Activated naive CD8-positive, alpha-beta T cell treated with anti-CD3 and anti-CD28 coated beads, Interleukin-2, amount 10 ng/mL, durations not matched to agents 7 days and 5 days (primary cell): ENCODE measurements at regions not wholly inside any gene's neighbourhood (a gene's known extent, or its start where the extent isn't known, plus 50 kb on each side); places are given as distances from the start of the nearest gene placed in this dataset.
"Not testable (repeated sequence)": the region's sequence is repeated elsewhere in the genome, so short reads cannot be mapped to it uniquely, and the experiment has no call there.

ENCODE experiments used
- ATAC-seq: fragments of 150-1000 bp; cut with Tn5 transposase; one replicate; pipeline ENCODE4 v1.10.0; 2021; ENCODE audit warnings: low read depth, moderate library complexity
- POLR2A ChIA-PET: fragments of 350-600 bp; sonication (Branson Sonifier 250); formaldehyde crosslinking; loops from one replicate; lab custom pipeline; 2021; ENCODE audit warnings: antibody characterized with exemption; lab: Charles Lee
- DNase-seq: peaks from one replicate; pipeline ENCODE4 v3.0.0; 2021
- H3K27ac Mint-ChIP-seq: one replicate; pipeline ENCODE4 v1.8.0; 2022; ENCODE audit warnings: mild to moderate bottlenecking, mixed read lengths
- H3K27me3 Mint-ChIP-seq: one replicate; pipeline ENCODE4 v1.8.0; 2022; ENCODE audit warnings: mild to moderate bottlenecking, moderate library complexity, mixed read lengths
- H3K36me3 Mint-ChIP-seq: one replicate; pipeline ENCODE4 v1.8.0; 2021; ENCODE audit warnings: mild to moderate bottlenecking, mixed read lengths
- H3K4me1 Mint-ChIP-seq: one replicate; pipeline ENCODE4 v1.8.0; 2021; ENCODE audit warnings: mixed read lengths
- H3K4me3 Mint-ChIP-seq: one replicate; pipeline ENCODE4 v1.8.0; 2022; ENCODE audit warnings: mild to moderate bottlenecking, moderate library complexity, mixed read lengths
- H3K9me3 Mint-ChIP-seq: one replicate; pipeline ENCODE4 v1.8.0; 2021; ENCODE audit warnings: mixed read lengths

DNA sequence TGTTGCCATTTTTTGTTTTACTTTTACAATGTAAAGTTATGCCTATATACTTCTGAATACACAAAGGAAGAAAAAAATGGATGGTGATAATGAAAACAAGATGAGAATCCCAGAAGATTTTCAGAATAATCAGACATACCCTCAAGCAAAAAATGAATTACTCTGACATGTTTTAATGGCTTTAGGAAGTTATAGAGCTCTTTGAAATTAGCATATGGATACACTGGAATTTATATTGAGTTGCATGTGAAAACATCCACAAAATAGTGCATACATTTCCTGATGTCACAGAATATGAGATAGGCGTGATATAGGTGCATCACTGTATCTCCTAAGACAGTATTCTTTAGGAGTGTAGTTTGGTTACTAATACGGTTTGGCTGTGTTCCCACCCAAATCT is 351.3 kb downstream of the SLC7A11 start:
- POLR2A ChIA-PET, result no interaction called here
- Mint-ChIP-seq H3K4me1 (no peaks in the 10 kb centered on the region), H3K9me3 (peaks cover 4% of the 10 kb centered on the region), H3K4me3 (no peak overlapping the region), H3K27ac (no peak overlapping the region), H3K36me3 (no peaks in the 10 kb centered on the region), H3K27me3 (no peaks in the 10 kb centered on the region)
- no peak for ATAC-seq
- DNase-seq, result no peak

- Mint-ChIP-seq H3K36me3 (no peaks in the 10 kb centered on the region), H3K27ac (no peak overlapping the region), H3K9me3 (no peaks in the 10 kb centered on the region), H3K4me1 (no peaks in the 10 kb centered on the region), H3K27me3 (no peaks in the 10 kb centered on the region), H3K4me3 (no peak overlapping the region)
- ATAC-seq, result no peak
- DNase-seq, result no peak
- POLR2A ChIA-PET, result no interaction called here
These were observed 349.3 kb upstream of the PCDH18 start for GRCh38 chr4:137881641-137882040.

DNA sequence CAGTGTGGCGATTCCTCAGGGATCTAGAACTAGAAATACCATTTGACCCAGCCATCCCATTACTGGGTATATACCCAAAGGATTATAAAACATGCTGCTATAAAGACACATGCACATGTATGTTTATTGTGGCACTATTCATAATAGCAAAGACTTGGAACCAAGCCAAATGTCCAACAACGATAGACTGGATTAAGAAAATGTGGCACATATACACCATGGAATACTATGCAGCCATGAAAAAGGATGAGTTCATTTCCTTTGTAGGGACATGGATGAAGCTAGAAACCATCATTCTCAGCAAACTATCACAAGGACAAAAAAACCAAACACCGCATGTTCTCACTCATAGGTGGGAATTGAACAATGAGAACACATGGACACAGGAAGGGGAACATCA is 335.8 kb upstream of the PCDH18 start:
- ATAC-seq, H3K36me3 Mint-ChIP-seq, H3K27ac Mint-ChIP-seq, DNase-seq, POLR2A ChIA-PET, H3K9me3 Mint-ChIP-seq, H3K4me3 Mint-ChIP-seq, H3K4me1 Mint-ChIP-seq, H3K27me3 Mint-ChIP-seq: not testable (repeated sequence)

GRCh38 chr4:137866671-137867070 is 334.4 kb upstream of the PCDH18 start:
- POLR2A ChIA-PET, result no interaction called here
- H3K27me3 Mint-ChIP-seq, result no peaks in the 10 kb centered on the region
- no peaks in the 10 kb centered on the region for H3K9me3 Mint-ChIP-seq
- H3K36me3 Mint-ChIP-seq, result no peaks in the 10 kb centered on the region
- H3K4me1 Mint-ChIP-seq, result no peaks in the 10 kb centered on the region
- H3K4me3 Mint-ChIP-seq, result no peak overlapping the region
- no peak overlapping the region for H3K27ac Mint-ChIP-seq
- no peak for ATAC-seq
- DNase-seq, result no peak

DNA sequence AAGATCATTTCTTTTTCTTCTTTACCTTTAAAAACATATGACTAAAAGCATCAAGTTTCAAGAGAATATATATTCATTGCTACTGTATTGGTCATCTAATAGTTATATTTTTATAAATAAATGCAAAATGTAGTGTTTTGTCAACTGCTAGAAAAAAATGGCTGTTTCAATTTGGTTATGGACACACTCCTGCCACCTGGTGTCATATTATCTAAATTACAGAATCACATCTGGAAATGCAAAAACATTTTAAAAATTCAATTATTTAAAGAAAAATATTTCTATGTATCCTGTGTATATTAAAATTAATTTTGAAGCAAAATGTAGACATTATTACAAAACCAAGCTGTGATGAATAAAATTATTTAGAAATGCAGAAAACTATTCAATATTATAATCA is 329.4 kb upstream of the PCDH18 start:
- Mint-ChIP-seq H3K36me3 (no peaks in the 10 kb centered on the region), H3K27ac (no peak overlapping the region), H3K4me3 (no peak overlapping the region), H3K9me3 (no peaks in the 10 kb centered on the region), H3K4me1 (no peaks in the 10 kb centered on the region), H3K27me3 (no peaks in the 10 kb centered on the region)
- ATAC-seq, result no peak
- POLR2A ChIA-PET, result no interaction called here
- no peak for DNase-seq

- Mint-ChIP-seq H3K9me3 (no peaks in the 10 kb centered on the region), H3K4me3 (no peak overlapping the region), H3K27ac (no peak overlapping the region), H3K4me1 (no peaks in the 10 kb centered on the region), H3K27me3 (no peaks in the 10 kb centered on the region), H3K36me3 (no peaks in the 10 kb centered on the region)
- ATAC-seq, result no peak
- DNase-seq, result no peak
- POLR2A ChIA-PET, result no interaction called here
These were observed 321.1 kb upstream of the PCDH18 start for GRCh38 chr4:137853424-137853823.

- no peaks in the 10 kb centered on the region for H3K36me3 Mint-ChIP-seq
- H3K9me3 Mint-ChIP-seq, result no peaks in the 10 kb centered on the region
- no peaks in the 10 kb centered on the region for H3K4me1 Mint-ChIP-seq
- no peaks in the 10 kb centered on the region for H3K27me3 Mint-ChIP-seq
- DNase-seq (no peak), ATAC-seq (no peak)
- no peak overlapping the region for H3K27ac Mint-ChIP-seq
- POLR2A ChIA-PET, result no interaction called here
- H3K4me3 Mint-ChIP-seq, result no peak overlapping the region
These were observed 320.0 kb upstream of the PCDH18 start for GRCh38 chr4:137852326-137852725.

- H3K9me3 Mint-ChIP-seq, result no peaks in the 10 kb centered on the region
- POLR2A ChIA-PET, result no interaction called here
- no peaks in the 10 kb centered on the region for H3K4me1 Mint-ChIP-seq
- no peak for DNase-seq
- no peak overlapping the region for H3K27ac Mint-ChIP-seq
- no peak for ATAC-seq
- no peaks in the 10 kb centered on the region for H3K36me3 Mint-ChIP-seq
- no peaks in the 10 kb centered on the region for H3K27me3 Mint-ChIP-seq
- no peak overlapping the region for H3K4me3 Mint-ChIP-seq
These were observed 319.1 kb upstream of the PCDH18 start for GRCh38 chr4:137851435-137851834.

DNA sequence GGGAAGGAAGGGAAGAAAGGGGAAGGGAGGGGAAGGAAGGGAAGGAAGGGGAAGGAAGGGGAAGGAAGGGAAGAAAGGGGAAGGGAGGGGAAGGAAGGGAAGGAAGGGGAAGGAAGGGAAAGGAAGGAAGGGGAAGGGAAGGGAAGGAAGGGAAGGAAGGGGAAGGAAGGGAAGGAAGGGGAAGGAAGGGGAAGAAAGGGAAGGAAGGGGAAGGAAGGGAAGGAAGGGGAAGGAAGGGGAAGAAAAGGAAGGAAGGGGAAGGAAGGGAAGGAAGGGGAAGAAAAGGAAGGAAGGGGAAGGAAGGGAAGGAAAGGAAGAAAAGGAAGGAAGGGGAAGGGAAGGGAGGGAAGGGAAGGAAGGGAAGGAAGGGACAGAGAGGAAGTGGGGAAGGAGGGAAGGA is 295.7 kb upstream of the PCDH18 start:
- POLR2A ChIA-PET, DNase-seq, H3K4me3 Mint-ChIP-seq, H3K27me3 Mint-ChIP-seq, H3K36me3 Mint-ChIP-seq, H3K4me1 Mint-ChIP-seq, H3K9me3 Mint-ChIP-seq, ATAC-seq, H3K27ac Mint-ChIP-seq: not testable (repeated sequence)

DNA sequence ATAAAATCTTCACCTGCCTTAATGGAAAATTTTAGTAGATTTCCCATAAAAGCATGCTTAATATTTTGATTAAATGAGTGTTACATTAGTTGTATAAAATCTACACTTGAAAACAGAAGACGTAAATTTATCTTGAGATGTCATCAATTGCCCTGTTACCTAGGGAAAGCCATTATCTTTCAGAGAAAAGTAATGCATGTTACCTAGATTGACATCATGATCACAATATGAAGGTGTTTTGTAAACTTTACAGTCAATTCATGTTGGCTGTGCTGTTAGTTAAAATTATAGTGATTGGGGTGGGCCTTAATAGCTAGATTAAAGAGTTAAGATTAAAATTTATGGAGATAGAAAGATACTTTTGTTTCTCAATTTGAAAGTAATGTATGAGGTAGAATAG is 293.2 kb upstream of the PCDH18 start:
- Mint-ChIP-seq H3K9me3 (no peaks in the 10 kb centered on the region), H3K27ac (no peak overlapping the region), H3K36me3 (no peaks in the 10 kb centered on the region), H3K27me3 (no peaks in the 10 kb centered on the region), H3K4me3 (no peak overlapping the region), H3K4me1 (no peaks in the 10 kb centered on the region)
- POLR2A ChIA-PET, result no interaction called here
- DNase-seq (no peak), ATAC-seq (no peak)

DNA sequence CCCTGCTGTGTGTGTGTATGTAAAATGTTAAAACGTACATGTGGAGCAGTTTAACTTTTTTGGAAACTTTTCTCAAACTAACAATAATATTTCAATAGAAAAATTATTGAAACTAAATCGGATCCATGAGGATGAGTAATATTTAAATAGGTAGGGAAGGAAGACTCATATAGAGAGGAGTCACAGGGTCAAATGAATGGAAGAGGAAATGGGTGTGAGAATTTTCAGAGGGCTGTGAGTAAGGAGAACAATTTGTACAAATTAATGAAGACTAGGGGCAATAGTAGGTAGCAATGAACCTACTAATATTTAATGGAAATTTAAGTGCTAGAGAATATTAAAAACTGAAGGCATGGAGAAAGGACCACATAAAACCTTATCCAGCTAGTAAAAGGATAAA is 290.7 kb upstream of the PCDH18 start:
- ATAC-seq, result no peak
- H3K9me3 Mint-ChIP-seq, result no peaks in the 10 kb centered on the region
- no peaks in the 10 kb centered on the region for H3K36me3 Mint-ChIP-seq

DNA sequence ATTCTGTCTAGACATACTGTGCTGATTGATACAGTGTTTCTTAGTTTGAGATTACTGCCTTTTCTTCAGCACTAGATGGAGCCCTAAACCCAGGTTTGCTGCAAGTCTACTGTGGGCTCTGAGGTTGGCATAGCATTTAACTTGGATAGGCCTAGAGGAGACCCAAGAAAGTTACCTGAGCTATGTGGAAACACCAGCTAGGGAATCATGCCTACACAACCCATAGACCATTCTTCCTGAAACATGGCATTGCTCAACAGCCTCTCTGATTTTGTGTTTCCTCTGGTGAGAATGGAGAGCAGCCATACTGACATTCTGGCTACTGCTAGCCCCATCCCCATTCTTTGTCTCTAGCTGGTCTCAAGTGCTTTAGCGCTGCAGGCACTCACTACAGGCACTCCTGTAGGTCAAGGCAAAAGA is 287.7 kb upstream of the PCDH18 start:
- POLR2A ChIA-PET, result no interaction called here
- Mint-ChIP-seq H3K9me3 (no peaks in the 10 kb centered on the region), H3K4me3 (no peak overlapping the region), H3K27ac (no peak overlapping the region), H3K36me3 (no peaks in the 10 kb centered on the region), H3K4me1 (no peaks in the 10 kb centered on the region), H3K27me3 (no peaks in the 10 kb centered on the region)
- ATAC-seq (no peak), DNase-seq (no peak)

More for the DNA sequence above, 290.7 kb upstream of the PCDH18 start:
- no peak overlapping the region for H3K4me3 Mint-ChIP-seq
- POLR2A ChIA-PET, result no interaction called here
- DNase-seq, result no peak
- H3K27ac Mint-ChIP-seq, result no peak overlapping the region
- H3K27me3 Mint-ChIP-seq, result no peaks in the 10 kb centered on the region
- H3K4me1 Mint-ChIP-seq, result no peaks in the 10 kb centered on the region

DNA sequence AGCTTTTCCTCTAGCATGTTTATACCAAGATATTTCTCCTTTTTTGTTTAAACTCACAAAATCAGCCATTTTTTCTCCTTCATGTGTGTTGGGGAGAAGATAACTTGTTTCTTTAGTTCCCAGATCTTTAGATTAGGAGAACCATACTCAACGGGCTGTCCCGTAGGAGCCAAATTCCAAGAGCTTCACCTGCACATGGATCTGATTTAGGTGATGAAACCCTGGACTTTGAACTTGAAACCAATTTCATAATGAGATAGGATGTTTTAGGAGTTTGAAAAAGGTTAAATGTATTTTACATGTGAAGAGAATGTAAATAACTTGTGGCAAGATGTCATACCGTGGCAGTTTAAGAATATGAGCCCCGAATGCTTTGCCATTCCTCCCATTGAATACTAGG is 280.0 kb upstream of the PCDH18 start:
- H3K9me3 Mint-ChIP-seq, result no peaks in the 10 kb centered on the region
- H3K4me1 Mint-ChIP-seq, result no peaks in the 10 kb centered on the region
- ATAC-seq, result no peak
- no peaks in the 10 kb centered on the region for H3K36me3 Mint-ChIP-seq
- POLR2A ChIA-PET, result no interaction called here
- no peaks in the 10 kb centered on the region for H3K27me3 Mint-ChIP-seq
- no peak overlapping the region for H3K4me3 Mint-ChIP-seq
- no peak overlapping the region for H3K27ac Mint-ChIP-seq
- DNase-seq, result no peak

- DNase-seq (no peak), ATAC-seq (no peak)
- Mint-ChIP-seq H3K9me3 (no peaks in the 10 kb centered on the region), H3K4me3 (no peak overlapping the region), H3K4me1 (no peaks in the 10 kb centered on the region), H3K27me3 (no peaks in the 10 kb centered on the region), H3K36me3 (no peaks in the 10 kb centered on the region), H3K27ac (no peak overlapping the region)
- POLR2A ChIA-PET, result no interaction called here
These were observed 274.1 kb upstream of the PCDH18 start for GRCh38 chr4:137806420-137806819.

DNA sequence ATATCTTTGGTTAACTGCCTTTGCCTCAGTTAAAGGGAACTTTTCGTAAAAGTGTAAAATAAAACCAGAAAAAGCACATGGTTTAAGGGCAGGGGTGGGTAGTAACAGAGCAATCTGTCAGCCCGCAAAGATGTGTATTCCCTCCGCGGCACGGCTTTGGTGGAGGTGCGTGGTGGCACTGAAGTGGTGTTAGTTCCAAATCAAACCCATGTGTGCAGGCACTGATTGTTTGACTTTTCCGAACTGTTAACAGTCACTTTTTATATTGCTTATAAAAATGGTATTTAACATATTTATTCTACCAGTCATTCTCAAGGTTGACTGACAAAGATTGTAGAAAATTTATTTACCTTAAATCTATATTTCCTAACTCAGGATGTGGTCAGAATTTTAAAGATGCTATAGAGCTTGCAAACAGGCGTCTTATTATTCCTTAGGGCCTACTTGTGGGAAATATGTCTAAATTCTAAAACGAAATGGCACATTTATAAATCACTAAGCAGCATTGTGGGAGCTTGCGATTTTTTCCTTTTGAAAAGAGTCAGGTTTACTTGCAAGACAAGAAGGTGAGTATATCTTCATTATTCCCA is 272.7 kb upstream of the PCDH18 start:
- ATAC-seq, result no peak
- no peaks in the 10 kb centered on the region for H3K27me3 Mint-ChIP-seq
- POLR2A ChIA-PET, result no interaction called here

More for the DNA sequence above, 272.7 kb upstream of the PCDH18 start:
- DNase-seq, result no peak
- Mint-ChIP-seq H3K9me3 (no peaks in the 10 kb centered on the region), H3K36me3 (no peaks in the 10 kb centered on the region), H3K4me3 (no peak overlapping the region), H3K4me1 (no peaks in the 10 kb centered on the region), H3K27ac (no peak overlapping the region)
